ENCODE measurements at regions not wholly inside any gene's neighbourhood (a gene's known extent, or its start where the extent isn't known, plus 50 kb on each side); places are given as distances from the start of the nearest gene placed in this dataset.

- TF ChIP-seq TAF1 (IDR thresholded peaks at IDR 0.05; ENCODE audit: borderline replicate concordance, low read depth, low read length) (no peak), POLR2A (IDR thresholded peaks at IDR 0.05; ENCODE audit: low read depth, low read length) (no peak), POLR2AphosphoS5 (IDR thresholded peaks at IDR 0.05; ENCODE audit: low read depth, low read length) (no peak)
These were observed 78.3 kb upstream of the HELT start for GRCh38 chr4:184939978-184940377.

Data from GM12892 (cell line).